ENCODE measurements at regions not wholly inside any gene's neighbourhood (a gene's known extent, or its start where the extent isn't known, plus 50 kb on each side); places are given as distances from the start of the nearest gene placed in this dataset.

DNA sequence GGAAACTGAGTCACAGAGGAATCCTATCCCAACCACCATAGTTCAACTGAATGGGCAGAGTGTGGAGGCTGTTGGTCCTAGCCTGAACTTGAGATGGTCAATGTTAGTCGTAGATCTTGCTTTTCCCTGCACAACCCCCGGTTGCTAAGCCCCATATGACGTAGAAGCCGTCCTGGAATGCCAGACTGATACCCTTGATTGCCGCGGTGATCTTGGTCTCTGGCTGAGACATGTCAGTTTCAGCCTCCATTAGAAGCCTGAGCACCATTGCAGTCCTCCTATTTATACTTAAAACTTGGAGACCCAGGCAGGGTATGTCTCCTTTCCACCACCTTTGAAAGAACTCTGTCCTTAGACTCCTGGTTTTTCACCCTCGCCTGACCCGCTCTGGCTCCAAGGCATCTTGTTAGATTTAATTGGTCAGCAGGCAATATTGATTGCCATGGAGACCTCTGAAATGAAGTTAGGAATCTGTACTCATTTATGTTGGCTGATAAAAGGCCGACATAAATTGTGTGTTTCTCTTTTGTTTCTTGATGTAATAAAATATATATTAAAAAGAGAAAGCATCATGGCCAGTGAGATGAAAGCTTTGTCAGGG lies 53.4 kb downstream of the RPLP1 start:
- Histone ChIP-seq H3K36me3 (ENCODE audit: low read depth) (no peaks in the 10 kb centered on the region), H3K9me3 (no peaks in the 10 kb centered on the region), H3K4me1 (ENCODE audit: low read depth) (no peaks in the 10 kb centered on the region), H3K4me3 (no peak overlapping the region)
- TF ChIP-seq CTCF (IDR thresholded peaks at IDR 0.05), result no peak
- DNase-seq (no peak), ATAC-seq (no peak)
- intact Hi-C loops (cut with DNase I, micrococcal nuclease), result no loop called here

- ATAC-seq, result no peak
- DNase-seq, result no peak
- Histone ChIP-seq H3K4me1 (ENCODE audit: low read depth) (no peaks in the 10 kb centered on the region), H3K9me3 (no peaks in the 10 kb centered on the region), H3K36me3 (ENCODE audit: low read depth) (no peaks in the 10 kb centered on the region), H3K4me3 (no peak overlapping the region)
- intact Hi-C loops (cut with DNase I, micrococcal nuclease), result no loop called here
- no peak for TF ChIP-seq CTCF (IDR thresholded peaks at IDR 0.05)
These were observed 56.0 kb downstream of the RPLP1 start for GRCh38 chr15:69508659-69509058.

GRCh38 chr15:69509131-69509530 lies 56.5 kb downstream of the RPLP1 start:
- H3K4me1 ChIP-seq (ENCODE audit: low read depth), result no peaks in the 10 kb centered on the region
- no peak for TF ChIP-seq CTCF (IDR thresholded peaks at IDR 0.05)
- H3K4me3 ChIP-seq, result no peak overlapping the region
- intact Hi-C loops (cut with DNase I, micrococcal nuclease), result no loop called here
- H3K36me3 ChIP-seq (ENCODE audit: low read depth), result no peaks in the 10 kb centered on the region
- ATAC-seq (no peak), DNase-seq (no peak)
- no peaks in the 10 kb centered on the region for H3K9me3 ChIP-seq

DNA sequence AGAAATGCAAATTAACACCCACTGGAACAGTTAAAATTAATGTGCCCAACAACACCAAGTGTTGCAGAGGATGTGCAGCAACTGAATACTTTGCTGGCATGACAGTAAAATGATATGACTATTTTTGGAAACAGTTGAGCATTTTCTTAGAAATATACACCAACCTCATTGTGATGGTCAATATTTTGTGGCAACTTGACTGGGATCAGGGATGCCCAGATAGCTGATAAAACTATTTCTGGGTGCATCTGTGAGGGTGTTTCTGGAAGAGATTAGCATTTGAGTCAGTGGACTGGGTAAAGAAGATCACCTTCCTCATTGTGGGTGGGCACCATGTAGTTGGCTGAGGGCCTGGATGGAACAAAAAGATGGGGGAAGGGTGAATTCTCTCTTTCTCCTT lies 57.9 kb downstream of the RPLP1 start:
- Histone ChIP-seq H3K4me3 (no peak overlapping the region), H3K4me1 (ENCODE audit: low read depth) (no peaks in the 10 kb centered on the region), H3K36me3 (ENCODE audit: low read depth) (no peaks in the 10 kb centered on the region), H3K9me3 (no peaks in the 10 kb centered on the region)
- no peak for TF ChIP-seq CTCF (IDR thresholded peaks at IDR 0.05)
- DNase-seq (no peak), ATAC-seq (no peak)
- intact Hi-C loops (cut with DNase I, micrococcal nuclease), result no loop called here

DNA sequence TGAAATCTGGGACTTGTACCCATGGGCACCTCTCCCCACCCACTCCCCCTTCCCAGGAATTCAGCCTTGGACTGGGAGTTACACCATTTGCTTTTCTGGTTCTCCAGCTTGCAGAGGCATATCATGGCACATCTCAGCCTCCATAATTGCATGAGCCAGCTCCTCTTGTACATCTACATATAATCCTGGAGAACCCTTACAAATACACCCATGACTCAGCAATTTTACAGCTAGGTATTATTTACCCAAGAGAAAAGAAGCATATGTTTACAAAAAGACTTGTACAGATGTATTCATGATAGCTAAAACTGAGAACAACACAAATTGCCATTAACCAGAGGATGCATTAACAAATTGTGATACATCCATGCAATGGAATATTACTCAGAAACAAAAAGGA lies 58.4 kb downstream of the RPLP1 start:
- H3K36me3 ChIP-seq (ENCODE audit: low read depth), result no peaks in the 10 kb centered on the region
- intact Hi-C loops (cut with DNase I, micrococcal nuclease), result no loop called here
- ATAC-seq, result no peak
- TF ChIP-seq CTCF (IDR thresholded peaks at IDR 0.05), result no peak
- H3K9me3 ChIP-seq, result no peaks in the 10 kb centered on the region
- DNase-seq, result no peak
- no peak overlapping the region for H3K4me3 ChIP-seq
- H3K4me1 ChIP-seq (ENCODE audit: low read depth), result no peaks in the 10 kb centered on the region

All from mucosa of descending colon (tissue), 3 donors.